Dedifferentiated amniotic fluid mesenchymal stem cell (primary cell): ENCODE measurements at regions not wholly inside any gene's neighbourhood (a gene's known extent, or its start where the extent isn't known, plus 50 kb on each side); places are given as distances from the start of the nearest gene placed in this dataset.

Experiments used
- DNase-seq: peaks from one replicate; pipeline ENCODE4 v3.0.0-alpha.2; 2016; ENCODE audit errors: extremely low spot score

GRCh38 chr18:29712785-29713184 is 1329.8 kb downstream of the DSC3 start:
- no peak for DNase-seq

DNA sequence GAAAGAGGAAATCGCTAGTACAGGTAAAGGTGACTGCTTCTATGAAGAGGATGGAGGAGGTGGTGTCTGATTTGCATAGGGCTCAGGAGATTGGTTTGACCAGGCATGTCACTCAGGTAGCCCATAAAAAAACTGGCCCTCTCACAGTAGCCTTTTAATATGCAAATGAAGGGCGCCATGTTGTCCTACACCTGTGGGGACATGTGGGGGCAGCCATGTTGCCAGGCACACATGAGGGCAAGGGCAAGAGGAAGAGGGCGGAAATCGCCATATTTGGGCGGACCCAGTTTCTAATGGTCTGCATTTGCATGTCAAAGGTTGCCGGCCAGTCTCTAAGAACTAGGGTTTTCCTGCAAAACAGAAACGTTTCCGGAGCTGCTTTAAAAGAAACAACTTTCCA is 1330.6 kb downstream of the DSC3 start:
- DNase-seq, result no peak

GRCh38 chr18:29693334-29693733 is 1349.2 kb downstream of the DSC3 start:
- no peak for DNase-seq

- DNase-seq, result no peak
These were observed 1361.0 kb downstream of the DSC3 start for GRCh38 chr18:29681578-29681977.

DNA sequence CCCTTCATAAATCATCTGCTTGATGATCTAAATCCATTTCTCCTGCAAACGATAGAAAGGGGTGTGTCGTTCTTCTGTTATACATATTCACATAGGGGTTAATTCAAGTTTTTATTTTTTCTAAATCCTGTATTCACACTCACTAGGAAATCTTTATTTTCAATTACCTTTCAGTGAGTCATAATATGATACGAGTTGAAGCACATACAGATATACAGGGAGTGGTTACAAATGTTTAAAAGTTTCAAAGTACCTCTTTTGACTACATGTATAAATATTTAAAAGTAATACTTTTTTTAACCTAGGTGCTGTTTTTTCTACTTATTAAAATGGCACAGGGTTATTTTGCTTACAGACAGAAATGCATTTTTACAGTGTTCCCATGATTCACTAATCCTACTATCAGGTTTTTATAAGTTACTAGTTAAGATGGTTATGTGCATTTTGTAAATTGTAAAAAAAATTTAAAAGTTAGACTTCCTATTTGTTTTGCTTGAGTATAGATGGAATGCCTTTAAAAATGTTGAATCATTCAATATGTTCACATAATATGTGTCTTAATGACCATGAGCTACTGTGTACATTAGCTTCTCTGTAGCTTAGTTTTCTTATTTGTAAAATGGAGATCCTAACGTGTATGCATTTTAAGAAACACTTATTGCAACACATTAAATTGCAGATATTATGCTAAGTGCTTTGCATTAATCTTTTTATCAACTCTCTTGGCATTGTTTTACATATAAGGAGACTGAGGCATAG is 1378.1 kb downstream of the DSC3 start:
- no peak for DNase-seq

GRCh38 chr18:29661924-29662323 is 1380.6 kb downstream of the DSC3 start:
- DNase-seq, result no peak

GRCh38 chr18:29660777-29661176 is 1381.8 kb downstream of the DSC3 start:
- DNase-seq, result no peak

DNA sequence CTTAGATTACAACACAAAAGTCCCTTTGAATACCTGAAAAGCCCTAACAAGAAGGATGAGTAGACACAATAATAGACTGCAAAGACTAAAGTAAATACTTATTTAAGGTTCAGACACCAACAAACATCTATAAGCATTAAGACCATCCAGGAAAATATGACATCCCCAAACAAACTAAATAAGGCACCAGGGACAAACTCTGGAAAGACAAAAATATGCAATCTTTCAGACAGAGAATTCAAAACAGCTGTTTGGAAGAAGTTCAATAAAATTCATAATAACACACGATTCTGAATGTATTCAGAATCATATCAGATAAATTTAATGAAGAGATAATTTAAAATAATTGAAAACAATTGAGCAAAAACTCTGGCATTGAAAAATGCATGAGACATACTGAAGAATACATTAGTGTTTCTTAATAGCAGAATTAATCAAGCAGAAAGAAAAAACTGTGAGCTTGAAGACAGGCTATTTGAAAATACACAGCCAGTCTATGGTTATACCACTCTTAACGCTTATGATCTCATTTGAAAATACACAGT is 1388.8 kb downstream of the DSC3 start:
- no peak for DNase-seq

GRCh38 chr18:29652797-29653196 is 1389.7 kb downstream of the DSC3 start:
- DNase-seq, result no peak

- DNase-seq, result no peak
These were observed 1391.3 kb downstream of the DSC3 start for GRCh38 chr18:29651122-29651680.

GRCh38 chr18:29648891-29649290 is 1393.7 kb downstream of the DSC3 start:
- DNase-seq, result no peak

DNA sequence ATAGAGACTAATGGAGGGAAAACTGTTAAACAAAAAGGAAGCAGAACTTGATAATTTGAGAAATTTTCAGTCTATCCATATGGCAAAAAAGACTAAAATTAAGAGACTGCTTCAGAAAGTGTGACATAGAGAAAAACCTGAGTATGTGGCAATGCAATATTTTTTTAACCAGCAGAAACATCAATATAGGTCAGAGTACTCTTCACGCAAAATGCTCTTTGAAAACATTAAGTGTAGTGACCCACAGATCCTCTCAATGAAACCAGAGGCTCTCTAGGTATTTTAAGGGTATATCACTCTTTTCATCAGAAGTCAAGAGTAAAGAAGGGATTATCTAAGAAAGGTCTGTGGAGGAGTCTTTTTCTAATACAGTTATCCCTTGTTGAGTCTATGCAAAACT is 1394.8 kb downstream of the DSC3 start:
- DNase-seq, result no peak

GRCh38 chr18:29644276-29644675 is 1398.3 kb downstream of the DSC3 start:
- no peak for DNase-seq

DNA sequence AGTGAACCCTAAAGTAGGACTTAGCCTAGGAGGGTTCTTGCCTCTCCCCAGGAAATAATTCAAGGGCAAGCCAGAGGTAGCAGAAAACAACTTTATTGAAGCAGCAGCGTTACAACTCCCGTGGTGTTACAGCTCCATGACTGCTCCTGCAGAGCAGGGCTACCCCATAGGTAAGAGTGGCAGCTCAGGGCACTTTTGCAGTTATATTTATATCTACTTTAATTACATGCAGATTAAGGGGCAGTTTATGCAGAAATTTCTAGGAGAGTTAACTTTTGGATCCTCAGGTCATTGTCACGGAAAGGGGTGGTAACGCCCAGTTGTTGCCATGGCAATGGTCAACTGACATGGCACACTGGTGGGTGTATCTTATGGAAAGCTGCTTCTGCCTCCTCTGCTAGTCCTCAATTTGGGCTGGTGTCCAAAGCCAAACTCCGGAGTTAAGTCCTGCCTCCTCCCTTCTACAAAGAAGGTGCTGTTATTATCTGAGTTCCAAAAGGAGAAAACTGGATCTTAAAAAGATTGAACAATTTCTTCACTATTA is 1413.0 kb downstream of the DSC3 start:
- DNase-seq, result no peak

DNA sequence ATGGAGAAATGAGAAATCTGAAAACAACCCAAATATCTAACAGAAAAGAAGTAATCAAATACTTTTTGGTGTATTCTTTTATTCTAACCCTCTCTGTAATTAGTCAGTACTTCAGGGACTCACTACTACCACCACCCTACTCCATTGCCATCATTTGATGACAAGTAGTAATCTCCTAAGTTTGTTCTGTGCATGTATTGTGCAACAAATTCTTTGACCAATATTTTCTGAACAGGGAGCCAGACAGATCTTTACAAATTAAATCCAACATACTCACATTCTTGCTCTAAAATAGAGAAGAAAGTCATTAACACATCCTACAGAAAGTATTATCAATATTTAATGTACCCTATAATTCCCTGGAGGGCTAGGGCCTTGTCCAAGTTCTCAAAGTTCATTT is 1416.4 kb downstream of the DSC3 start:
- no peak for DNase-seq

DNA sequence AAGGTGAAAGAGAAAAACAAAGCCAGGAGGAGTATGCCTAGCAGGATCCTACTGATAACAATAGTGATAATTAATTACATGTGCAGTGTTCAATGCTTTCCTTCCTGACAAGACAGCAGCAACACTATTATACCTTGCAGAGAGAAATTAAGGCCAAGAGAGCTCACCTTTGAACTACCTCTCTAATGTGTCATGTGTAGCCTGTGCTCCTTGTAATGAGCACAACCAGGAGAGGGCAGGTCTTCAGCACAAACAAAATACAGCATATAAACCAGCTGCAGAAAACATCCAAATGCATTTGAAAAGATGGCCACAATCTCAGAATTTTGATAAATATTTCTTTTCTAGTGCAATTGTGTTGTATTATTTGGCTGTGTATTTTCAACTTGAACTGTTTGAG is 1425.7 kb downstream of the DSC3 start:
- no peak for DNase-seq

- DNase-seq, result no peak
These were observed 1432.1 kb upstream of the CDH2 start for GRCh38 chr18:29608982-29609381.

- DNase-seq, result no peak
These were observed 1428.4 kb upstream of the CDH2 start for GRCh38 chr18:29605365-29605764.

DNA sequence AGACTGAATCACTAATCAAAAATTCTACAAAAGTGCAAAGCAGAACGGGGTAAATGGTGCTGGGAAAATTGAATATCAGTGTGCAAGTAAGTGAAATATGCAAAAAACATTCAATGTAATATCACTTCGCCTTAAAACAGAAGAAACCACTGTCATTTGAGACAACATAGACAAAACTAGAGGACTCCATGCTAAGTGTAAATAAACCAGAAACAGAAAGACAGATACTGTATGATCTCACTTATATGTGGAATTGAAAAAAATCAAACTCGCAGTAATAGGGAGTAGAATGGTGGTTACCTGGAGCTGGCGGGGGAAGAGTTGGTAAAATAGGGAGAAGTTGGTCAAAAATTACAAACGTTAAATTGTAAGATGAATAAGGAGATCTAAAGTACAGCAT is 1420.0 kb upstream of the CDH2 start:
- DNase-seq, result no peak

GRCh38 chr18:29594493-29594892 is 1417.6 kb upstream of the CDH2 start:
- DNase-seq, result no peak

GRCh38 chr18:29588446-29589100 is 1411.6 kb upstream of the CDH2 start:
- no peak for DNase-seq

DNA sequence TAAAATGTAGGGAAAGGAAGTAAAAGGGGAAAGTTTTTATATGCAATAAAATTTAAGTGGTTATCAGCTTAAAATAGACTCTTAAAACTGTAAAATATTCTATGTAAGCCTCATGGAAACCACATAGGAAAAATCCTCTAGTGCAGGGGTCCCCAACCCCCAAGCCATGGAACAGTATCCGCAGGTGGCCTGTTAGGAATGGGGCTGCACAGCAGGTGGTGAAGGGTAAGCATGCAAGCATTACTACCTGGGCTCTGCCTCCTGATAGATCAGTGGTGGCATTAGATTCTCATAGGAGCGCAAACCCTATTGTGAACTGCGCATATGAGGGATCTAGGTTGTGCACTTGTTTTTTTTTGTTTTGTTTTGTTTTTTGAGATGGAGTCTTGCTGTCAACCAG is 1409.3 kb upstream of the CDH2 start:
- DNase-seq, result no peak

GRCh38 chr18:29560270-29560669 is 1383.3 kb upstream of the CDH2 start:
- DNase-seq, result no peak
